ENCODE measurements at regions not wholly inside any gene's neighbourhood (a gene's known extent, or its start where the extent isn't known, plus 50 kb on each side); places are given as distances from the start of the nearest gene placed in this dataset.

DNA sequence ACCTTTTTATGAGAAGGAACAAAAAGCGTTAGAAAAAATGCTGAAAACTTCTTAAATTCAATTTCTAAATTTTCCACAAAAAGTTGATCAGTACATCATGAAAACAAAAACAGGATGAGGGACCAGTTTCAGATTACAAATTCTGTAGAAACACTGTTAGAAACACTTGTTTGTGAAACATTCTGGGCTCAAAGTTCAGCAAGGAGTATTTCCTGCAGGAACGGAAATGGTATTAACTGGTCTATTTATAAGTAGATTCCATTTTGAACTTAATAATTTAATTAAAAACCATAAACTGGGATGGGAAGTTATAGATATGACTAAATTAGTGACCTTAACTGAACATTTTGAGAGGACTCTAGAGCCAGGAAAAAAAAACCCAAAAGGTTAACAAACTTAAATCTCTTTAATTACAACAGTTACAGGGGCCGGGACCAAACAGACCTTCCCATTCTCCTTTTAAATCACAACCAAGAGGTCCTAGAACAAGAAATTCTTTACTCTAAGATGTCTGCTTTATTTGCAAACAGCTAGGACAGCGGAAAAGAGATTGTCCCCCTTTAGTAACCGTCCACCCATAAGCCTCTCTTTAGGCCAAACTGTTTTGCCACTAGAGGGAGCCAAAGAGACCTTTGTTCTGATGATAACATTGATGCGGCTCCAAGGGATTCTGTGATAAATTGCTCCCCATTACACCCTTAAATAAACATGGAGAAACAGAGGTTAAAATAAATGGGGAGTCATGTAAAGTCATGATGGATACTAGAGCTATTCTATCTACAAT, 69.0 kb upstream of the RERGL start:
- Histone ChIP-seq H3K36me3 (no peaks in the 10 kb centered on the region), H3K27ac (no peak overlapping the region), H3K4me3 (no peak overlapping the region), H3K4me1 (no peaks in the 10 kb centered on the region), H3K27me3 (no peaks in the 10 kb centered on the region), H3K9me3 (peaks cover 0 to 7% (median 0%) of the 10 kb centered on the region in 4 donors)
- peak in 1 of 2 donors; percentile 44 for DNase-seq (ENCODE audit: low spot score in 2 of 2)
- 80 to 84% methylated on average over 6 of the region's 6 CpGs for WGBS, 2 donors
- no peak for TF ChIP-seq POLR2A (IDR thresholded peaks at IDR 0.05)
- TF ChIP-seq, protein P1, sequence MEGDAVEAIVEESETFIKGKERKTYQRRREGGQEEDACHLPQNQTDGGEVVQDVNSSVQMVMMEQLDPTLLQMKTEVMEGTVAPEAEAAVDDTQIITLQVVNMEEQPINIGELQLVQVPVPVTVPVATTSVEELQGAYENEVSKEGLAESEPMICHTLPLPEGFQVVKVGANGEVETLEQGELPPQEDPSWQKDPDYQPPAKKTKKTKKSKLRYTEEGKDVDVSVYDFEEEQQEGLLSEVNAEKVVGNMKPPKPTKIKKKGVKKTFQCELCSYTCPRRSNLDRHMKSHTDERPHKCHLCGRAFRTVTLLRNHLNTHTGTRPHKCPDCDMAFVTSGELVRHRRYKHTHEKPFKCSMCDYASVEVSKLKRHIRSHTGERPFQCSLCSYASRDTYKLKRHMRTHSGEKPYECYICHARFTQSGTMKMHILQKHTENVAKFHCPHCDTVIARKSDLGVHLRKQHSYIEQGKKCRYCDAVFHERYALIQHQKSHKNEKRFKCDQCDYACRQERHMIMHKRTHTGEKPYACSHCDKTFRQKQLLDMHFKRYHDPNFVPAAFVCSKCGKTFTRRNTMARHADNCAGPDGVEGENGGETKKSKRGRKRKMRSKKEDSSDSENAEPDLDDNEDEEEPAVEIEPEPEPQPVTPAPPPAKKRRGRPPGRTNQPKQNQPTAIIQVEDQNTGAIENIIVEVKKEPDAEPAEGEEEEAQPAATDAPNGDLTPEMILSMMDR (IDR thresholded peaks at IDR 0.05) = peak in 4 of 5 experiments; percentile 18 to 53 (median 36)

DNA sequence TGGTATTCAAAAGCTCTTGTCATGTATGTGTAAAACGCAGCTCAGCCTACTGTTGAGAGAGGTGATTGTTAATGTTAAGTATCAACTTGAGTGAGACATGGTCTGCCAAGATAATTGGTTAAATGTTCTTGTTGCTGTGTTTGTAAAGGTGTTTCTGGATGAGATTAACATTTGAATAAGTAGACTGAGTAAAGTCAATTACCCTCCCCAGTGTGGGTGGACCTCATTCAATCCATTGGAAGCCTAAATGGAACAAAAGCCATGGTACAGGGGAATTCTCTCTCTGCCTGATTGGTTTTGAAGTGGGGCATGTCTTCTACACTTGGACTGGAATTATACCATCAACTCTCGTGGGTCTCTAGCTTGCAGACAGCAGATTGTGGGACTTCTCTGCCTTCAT, 63.8 kb upstream of the RERGL start:
- no peaks in the 10 kb centered on the region for H3K4me1 ChIP-seq
- TF ChIP-seq, protein P1 (IDR thresholded peaks at IDR 0.05) = no peak
- no peak for TF ChIP-seq POLR2A (IDR thresholded peaks at IDR 0.05)
- no peak for TF ChIP-seq EP300 (IDR thresholded peaks at IDR 0.05)
- no peak overlapping the region for H3K27ac ChIP-seq
- H3K27me3 ChIP-seq = no peaks in the 10 kb centered on the region
- no peak for DNase-seq (ENCODE audit: low spot score in 2 of 2)
- no peaks in the 10 kb centered on the region for H3K36me3 ChIP-seq
- peaks cover 0 to 7% (median 0%) of the 10 kb centered on the region in 4 donors for H3K9me3 ChIP-seq
- WGBS, 2 donors = 78 to 81% methylated on average over 2 of the region's 2 CpGs
- no peak overlapping the region for H3K4me3 ChIP-seq

DNA sequence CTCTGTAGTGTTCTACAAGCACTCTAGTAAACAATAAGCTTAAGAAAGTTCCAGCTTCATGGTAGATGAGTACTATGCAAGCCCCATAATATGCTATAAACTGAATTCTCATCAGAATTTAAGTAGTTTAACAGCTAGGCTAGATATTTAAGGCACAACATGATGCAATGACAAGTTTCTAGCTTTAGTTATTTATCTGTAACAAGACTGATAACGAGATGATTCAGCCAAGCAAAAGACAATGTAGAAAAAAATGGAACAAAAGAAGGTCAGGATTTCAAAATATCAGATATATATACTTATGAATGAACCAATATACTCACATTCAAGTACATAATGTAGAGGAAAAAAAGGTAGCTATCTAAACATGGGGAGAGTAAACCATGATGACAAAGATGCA, 61.0 kb upstream of the RERGL start:
- peaks cover 0 to 8% (median 0%) of the 10 kb centered on the region in 4 donors for H3K4me1 ChIP-seq
- WGBS, 2 donors = 64 to 80% methylated on average over 1 of the region's 1 CpG
- no peaks in the 10 kb centered on the region for H3K36me3 ChIP-seq

DNA sequence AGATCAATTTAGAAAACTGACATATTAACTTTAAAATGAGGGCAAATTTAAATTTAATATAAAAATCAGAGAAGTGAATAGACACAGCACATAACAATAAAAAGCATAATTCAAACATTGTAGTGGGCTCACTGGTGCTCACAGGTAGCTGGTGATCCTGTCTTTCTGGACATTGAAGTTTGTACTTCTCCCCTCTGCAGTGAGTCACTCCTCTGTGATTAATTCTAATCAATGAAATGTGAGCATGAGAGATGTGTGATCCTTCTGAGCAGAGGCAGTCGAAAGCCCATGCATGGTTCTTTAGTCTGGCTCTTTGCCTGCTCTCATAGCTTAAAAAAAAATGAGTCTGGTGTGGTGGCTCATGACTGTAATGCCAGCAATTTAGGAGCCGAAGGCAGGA, 59.0 kb upstream of the RERGL start:
- Histone ChIP-seq H3K27me3 (no peaks in the 10 kb centered on the region), H3K4me1 (peaks cover 0 to 8% (median 0%) of the 10 kb centered on the region in 4 donors), H3K36me3 (no peaks in the 10 kb centered on the region), H3K27ac (no peak overlapping the region), H3K4me3 (no peak overlapping the region), H3K9me3 (no peaks in the 10 kb centered on the region)
- no peak for DNase-seq (ENCODE audit: low spot score in 2 of 2)
- TF ChIP-seq POLR2A (IDR thresholded peaks at IDR 0.05) (no peak), EP300 (IDR thresholded peaks at IDR 0.05) (no peak)
- TF ChIP-seq, protein P1 (IDR thresholded peaks at IDR 0.05) = no peak
- WGBS, 2 donors = 57 to 64% methylated on average over 2 of the region's 2 CpGs

More for the DNA sequence above, 61.0 kb upstream of the RERGL start:
- no peak overlapping the region for H3K4me3 ChIP-seq
- H3K27ac ChIP-seq = no peak overlapping the region
- H3K9me3 ChIP-seq = no peaks in the 10 kb centered on the region
- no peak for TF ChIP-seq POLR2A (IDR thresholded peaks at IDR 0.05)
- no peak for TF ChIP-seq EP300 (IDR thresholded peaks at IDR 0.05)
- TF ChIP-seq, protein P1 (IDR thresholded peaks at IDR 0.05) = no peak
- H3K27me3 ChIP-seq = no peaks in the 10 kb centered on the region
- no peak for DNase-seq (ENCODE audit: low spot score in 2 of 2)

DNA sequence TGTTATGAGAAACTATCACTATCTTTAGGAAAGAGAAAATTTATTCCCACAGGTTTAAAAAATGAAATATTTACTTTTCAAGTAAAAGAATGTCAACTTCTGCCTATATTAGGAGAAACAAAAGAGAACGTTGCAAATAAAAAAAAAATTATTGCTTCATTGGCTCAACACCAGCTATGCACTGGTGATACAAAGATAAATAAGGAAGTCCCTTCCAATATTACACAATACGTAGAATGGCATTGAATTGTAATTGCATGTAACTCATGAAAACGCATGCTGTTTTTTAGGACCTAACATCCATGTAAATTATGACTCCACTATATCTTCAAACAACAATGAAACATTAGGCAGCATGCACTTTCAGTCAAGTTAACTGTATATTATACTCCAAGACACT, 56.4 kb upstream of the RERGL start:
- H3K4me1 ChIP-seq = peaks cover 0 to 13% (median 4%) of the 10 kb centered on the region in 4 donors
- WGBS, 2 donors = 34 to 41% methylated on average over 3 of the region's 3 CpGs
- TF ChIP-seq EP300 (IDR thresholded peaks at IDR 0.05) (no peak), POLR2A (IDR thresholded peaks at IDR 0.05) (no peak)
- TF ChIP-seq, protein P1 (IDR thresholded peaks at IDR 0.05) = no peak

More for the DNA sequence above, 56.4 kb upstream of the RERGL start:
- Histone ChIP-seq H3K4me3 (no peak overlapping the region), H3K36me3 (no peaks in the 10 kb centered on the region), H3K9me3 (no peaks in the 10 kb centered on the region), H3K27ac (no peak overlapping the region), H3K27me3 (no peaks in the 10 kb centered on the region)
- no peak for DNase-seq (ENCODE audit: low spot score in 2 of 2)
